ENCODE measurements at regions not wholly inside any gene's neighbourhood (a gene's known extent, or its start where the extent isn't known, plus 50 kb on each side); places are given as distances from the start of the nearest gene placed in this dataset.

DNA sequence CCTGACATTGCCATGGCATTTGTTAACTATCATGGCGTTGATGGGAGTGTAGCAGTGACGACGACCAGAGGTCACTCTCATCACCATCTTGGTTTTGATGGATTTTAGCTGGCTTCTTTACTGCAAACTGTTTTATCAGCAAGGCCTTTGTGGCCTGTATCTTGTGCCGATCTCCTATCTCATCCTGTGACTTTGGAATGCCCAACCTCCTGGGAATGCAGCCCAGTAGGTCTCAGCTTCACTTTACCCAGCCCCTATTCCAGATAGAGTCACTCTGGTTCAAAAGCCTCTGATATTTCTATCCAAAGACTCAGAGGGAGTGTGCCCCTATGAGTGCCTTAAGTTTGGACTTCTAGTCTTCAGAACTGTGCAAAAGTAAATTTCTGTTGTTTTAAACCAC is 130.1 kb downstream of the ADAMTS1 start:
- TF ChIP-seq, protein P1, sequence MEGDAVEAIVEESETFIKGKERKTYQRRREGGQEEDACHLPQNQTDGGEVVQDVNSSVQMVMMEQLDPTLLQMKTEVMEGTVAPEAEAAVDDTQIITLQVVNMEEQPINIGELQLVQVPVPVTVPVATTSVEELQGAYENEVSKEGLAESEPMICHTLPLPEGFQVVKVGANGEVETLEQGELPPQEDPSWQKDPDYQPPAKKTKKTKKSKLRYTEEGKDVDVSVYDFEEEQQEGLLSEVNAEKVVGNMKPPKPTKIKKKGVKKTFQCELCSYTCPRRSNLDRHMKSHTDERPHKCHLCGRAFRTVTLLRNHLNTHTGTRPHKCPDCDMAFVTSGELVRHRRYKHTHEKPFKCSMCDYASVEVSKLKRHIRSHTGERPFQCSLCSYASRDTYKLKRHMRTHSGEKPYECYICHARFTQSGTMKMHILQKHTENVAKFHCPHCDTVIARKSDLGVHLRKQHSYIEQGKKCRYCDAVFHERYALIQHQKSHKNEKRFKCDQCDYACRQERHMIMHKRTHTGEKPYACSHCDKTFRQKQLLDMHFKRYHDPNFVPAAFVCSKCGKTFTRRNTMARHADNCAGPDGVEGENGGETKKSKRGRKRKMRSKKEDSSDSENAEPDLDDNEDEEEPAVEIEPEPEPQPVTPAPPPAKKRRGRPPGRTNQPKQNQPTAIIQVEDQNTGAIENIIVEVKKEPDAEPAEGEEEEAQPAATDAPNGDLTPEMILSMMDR (IDR thresholded peaks at IDR 0.05; ENCODE audit: control extremely low read depth in 1 of 3, insufficient read depth in 1 of 3, low read depth in 1 of 3, low read length in 3 of 3) = no peak
- no peak for TF ChIP-seq TEAD4 (IDR thresholded peaks at IDR 0.05; ENCODE audit: low read depth, low read length)
- TF ChIP-seq TAF1 (IDR thresholded peaks at IDR 0.05; ENCODE audit: low read depth, low read length) = no peak
- TF ChIP-seq NRF1 (IDR thresholded peaks at IDR 0.05; ENCODE audit: low read depth, low read length) = no peak
- no peak for TF ChIP-seq POLR2A (IDR thresholded peaks at IDR 0.05; ENCODE audit: control extremely low read depth in 1 of 2, low read depth in 2 of 2, low read length in 2 of 2)
- no peak for TF ChIP-seq CBX8 (IDR thresholded peaks at IDR 0.05; ENCODE audit: borderline replicate concordance, low read depth, low read length)
- no peak for TF ChIP-seq RXRA (IDR thresholded peaks at IDR 0.05; ENCODE audit: insufficient read depth, low read depth, low read length)
- TF ChIP-seq, protein P2, sequence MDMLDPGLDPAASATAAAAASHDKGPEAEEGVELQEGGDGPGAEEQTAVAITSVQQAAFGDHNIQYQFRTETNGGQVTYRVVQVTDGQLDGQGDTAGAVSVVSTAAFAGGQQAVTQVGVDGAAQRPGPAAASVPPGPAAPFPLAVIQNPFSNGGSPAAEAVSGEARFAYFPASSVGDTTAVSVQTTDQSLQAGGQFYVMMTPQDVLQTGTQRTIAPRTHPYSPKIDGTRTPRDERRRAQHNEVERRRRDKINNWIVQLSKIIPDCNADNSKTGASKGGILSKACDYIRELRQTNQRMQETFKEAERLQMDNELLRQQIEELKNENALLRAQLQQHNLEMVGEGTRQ (IDR thresholded peaks at IDR 0.05; ENCODE audit: low read length) = no peak
- no peak for TF ChIP-seq CEBPB (IDR thresholded peaks at IDR 0.05; ENCODE audit: low read depth, low read length)

Measured in H1 (cell line).